CD4-positive, alpha-beta memory T cell (primary cell): ENCODE measurements at regions not wholly inside any gene's neighbourhood (a gene's known extent, or its start where the extent isn't known, plus 50 kb on each side); places are given as distances from the start of the nearest gene placed in this dataset.

Experiments
- CTCF ChIA-PET: fragments of 350-600 bp; sonication (Branson Sonifier 250); formaldehyde crosslinking; loops from one replicate; lab custom pipeline; 2021; ENCODE audit warnings: inconsistent platforms; ENCODE audit not compliant: partially characterized antibody; lab: Charles Lee
- POLR2A ChIA-PET: fragments of 350-600 bp; sonication (Branson Sonifier 250); formaldehyde crosslinking; loops from one replicate; lab custom pipeline; 2021; ENCODE audit not compliant: partially characterized antibody; lab: Charles Lee
- DNase-seq, 5 donors: peaks; one replicate each; pipeline versions ENCODE4 v3.0.0 to v3.0.0-alpha.2; 2020 to 2022; ENCODE audit warnings: mixed read lengths in 1 of 5
- H3K27ac ChIP-seq: one replicate; pipeline ENCODE4 v1.7.0; 2013; ENCODE audit warnings: low read depth, low read length
- H3K27me3 ChIP-seq: 2 replicates; pipeline ENCODE4 v1.7.0; 2013; ENCODE audit warnings: mild to moderate bottlenecking, low read length, moderate library complexity; ENCODE audit not compliant: insufficient read depth
- H3K36me3 ChIP-seq: 2 replicates; pipeline ENCODE4 v1.7.0; 2013; ENCODE audit warnings: mild to moderate bottlenecking, low read length, moderate library complexity; ENCODE audit not compliant: insufficient read depth
- H3K4me1 ChIP-seq: 2 replicates; pipeline ENCODE4 v1.7.0; 2013; ENCODE audit warnings: mild to moderate bottlenecking, low read length, moderate library complexity; ENCODE audit not compliant: insufficient read depth
- H3K4me3 ChIP-seq, 2 donors: one replicate each; pipeline ENCODE4 v1.7.0; 2013; ENCODE audit warnings: low read length in 2 of 2, mild to moderate bottlenecking in 1 of 2
- H3K9me3 ChIP-seq, 2 donors: one replicate each; pipeline ENCODE4 v1.7.0; 2013; ENCODE audit warnings: low read length in 2 of 2, control low read depth in 1 of 2; ENCODE audit not compliant: control insufficient read depth in 1 of 2
- H3K27ac Mint-ChIP-seq, 7 donors: one replicate each; pipeline ENCODE4 v1.8.0; 2020 to 2021; ENCODE audit warnings: mixed read lengths in 7 of 7, mild to moderate bottlenecking in 6 of 7, inconsistent platforms in 3 of 7, moderate library complexity in 3 of 7
- H3K27me3 Mint-ChIP-seq, 2 donors: one replicate each; pipeline ENCODE4 v1.8.0; 2020 to 2021; ENCODE audit warnings: mixed read lengths in 2 of 2
- H3K36me3 Mint-ChIP-seq, 2 donors: one replicate each; pipeline ENCODE4 v1.8.0; 2020 to 2021; ENCODE audit warnings: mixed read lengths in 2 of 2, inconsistent platforms in 1 of 2, mild to moderate bottlenecking in 1 of 2
- H3K4me1 Mint-ChIP-seq, 4 donors: one replicate each; pipeline ENCODE4 v1.8.0; 2020 to 2021; ENCODE audit warnings: mixed read lengths in 4 of 4, mild to moderate bottlenecking in 1 of 4
- H3K4me3 Mint-ChIP-seq, 8 donors: one replicate each; pipeline ENCODE4 v1.8.0; 2020 to 2021; ENCODE audit warnings: mixed read lengths in 8 of 8, mild to moderate bottlenecking in 7 of 8, moderate library complexity in 6 of 8, inconsistent platforms in 3 of 8
- H3K9me3 Mint-ChIP-seq, 8 donors: one replicate each; pipeline ENCODE4 v1.8.0; 2020 to 2021; ENCODE audit warnings: mixed read lengths in 8 of 8, mild to moderate bottlenecking in 5 of 8, inconsistent platforms in 3 of 8, moderate library complexity in 1 of 8
- intact Hi-C: fragments of 100-400 bp; cut with micrococcal nuclease; formaldehyde crosslinking; loops from one replicate; pipeline ENCODE4 v1.15.1; 2023

DNA sequence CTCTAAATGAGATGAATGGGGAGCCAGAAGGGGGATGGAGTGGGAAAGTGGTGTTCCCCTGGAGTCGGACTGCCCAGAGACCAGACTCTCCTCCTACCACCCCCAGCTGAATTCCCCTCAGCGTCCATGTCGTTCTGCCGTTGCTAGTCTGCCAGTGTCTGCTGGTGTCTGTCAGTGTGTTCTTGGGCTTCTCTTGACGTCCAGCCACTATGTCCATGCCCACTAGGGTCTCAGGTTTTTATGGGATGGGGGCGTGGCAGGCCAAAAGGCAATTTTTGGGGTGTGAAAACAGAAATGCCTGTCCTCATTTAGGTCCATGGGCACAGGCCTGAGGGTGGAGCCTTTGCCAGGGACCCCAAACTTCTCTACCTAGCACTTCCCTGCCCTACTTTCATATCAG, 589.6 kb downstream of the IGSF11 start:
- Mint-ChIP-seq H3K9me3 (peaks cover 0 to 9% (median 0%) of the 10 kb centered on the region in 8 donors), H3K4me3 (no peak overlapping the region), H3K4me1 (no peaks in the 10 kb centered on the region), H3K27ac (no peak overlapping the region), H3K27me3 (no peaks in the 10 kb centered on the region), H3K36me3 (no peaks in the 10 kb centered on the region)
- H3K4me3 ChIP-seq: no peak overlapping the region
- DNase-seq: no peak
- no peaks in the 10 kb centered on the region for H3K36me3 ChIP-seq
- no peak overlapping the region for H3K27ac ChIP-seq
- H3K4me1 ChIP-seq: no peaks in the 10 kb centered on the region
- POLR2A ChIA-PET: no interaction called here
- no peaks in the 10 kb centered on the region for H3K9me3 ChIP-seq
- CTCF ChIA-PET: no interaction called here
- intact Hi-C loops: no loop called here
- no peaks in the 10 kb centered on the region for H3K27me3 ChIP-seq

DNA sequence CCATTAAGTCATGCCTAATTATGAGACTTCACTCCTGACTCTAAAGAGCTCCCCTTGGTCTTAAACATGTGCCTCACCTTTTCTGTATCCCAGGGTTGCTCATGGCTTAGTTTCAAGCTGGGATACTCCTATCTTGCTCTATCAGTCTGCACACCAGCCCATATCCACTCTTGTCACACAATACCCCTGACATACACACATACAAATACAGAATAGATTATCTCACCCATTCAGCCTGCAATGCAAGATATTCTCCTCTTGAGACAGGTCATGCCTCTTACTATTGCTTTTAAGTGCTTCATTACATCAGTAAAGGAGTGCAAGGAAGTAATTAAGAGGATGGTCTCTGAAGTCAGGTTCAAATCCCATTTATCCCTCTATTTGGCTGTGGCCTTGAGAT, 587.3 kb downstream of the IGSF11 start:
- Mint-ChIP-seq H3K9me3 (peaks cover 2 to 20% (median 8%) of the 10 kb centered on the region in 8 donors), H3K27me3 (no peaks in the 10 kb centered on the region), H3K4me1 (no peaks in the 10 kb centered on the region), H3K36me3 (no peaks in the 10 kb centered on the region), H3K4me3 (no peak overlapping the region), H3K27ac (no peak overlapping the region)
- no peak for DNase-seq
- POLR2A ChIA-PET: no interaction called here
- Histone ChIP-seq H3K27me3 (no peaks in the 10 kb centered on the region), H3K27ac (no peak overlapping the region), H3K36me3 (no peaks in the 10 kb centered on the region), H3K4me3 (no peak overlapping the region), H3K9me3 (no peaks in the 10 kb centered on the region), H3K4me1 (no peaks in the 10 kb centered on the region)
- CTCF ChIA-PET: no interaction called here
- intact Hi-C loops: no loop called here

DNA sequence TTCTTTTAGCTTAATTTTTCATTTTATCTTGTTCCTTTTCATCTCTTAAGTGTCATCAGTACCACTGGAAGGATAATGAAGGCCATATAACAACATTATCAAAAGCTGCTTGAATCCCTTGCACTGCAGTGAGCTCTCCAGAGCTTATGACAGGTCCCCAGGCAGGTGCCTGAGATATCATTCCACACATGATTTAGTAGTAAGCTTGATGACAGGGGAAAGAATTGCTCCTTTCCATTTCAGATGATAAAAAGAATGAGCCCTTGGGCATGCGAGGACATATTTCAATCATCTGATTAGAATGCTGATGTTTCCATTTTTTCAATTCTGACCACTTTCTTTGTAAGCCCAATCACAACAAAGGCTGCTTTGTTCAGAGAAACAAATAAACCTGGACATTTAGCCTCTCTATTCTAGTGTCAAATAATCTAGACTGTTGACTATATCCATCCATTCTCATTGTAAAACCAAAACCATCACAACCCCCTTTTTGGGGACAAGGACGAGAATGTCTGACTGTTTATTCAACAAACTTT, 567.8 kb downstream of the IGSF11 start:
- no peak overlapping the region for H3K27ac ChIP-seq
- no peaks in the 10 kb centered on the region for H3K4me1 ChIP-seq
- intact Hi-C loops: no loop called here
- no peak overlapping the region for H3K4me3 Mint-ChIP-seq
- DNase-seq: no peak
- no peak overlapping the region for H3K4me3 ChIP-seq
- ChIA-PET CTCF (no interaction called here), POLR2A (no interaction called here)
- no peaks in the 10 kb centered on the region for H3K4me1 Mint-ChIP-seq
- no peak overlapping the region for H3K27ac Mint-ChIP-seq
- no peaks in the 10 kb centered on the region for H3K36me3 ChIP-seq
- H3K9me3 Mint-ChIP-seq: peaks cover 0 to 6% (median 0%) of the 10 kb centered on the region in 8 donors
- H3K9me3 ChIP-seq: no peaks in the 10 kb centered on the region
- no peaks in the 10 kb centered on the region for H3K27me3 ChIP-seq
- H3K36me3 Mint-ChIP-seq: no peaks in the 10 kb centered on the region
- no peaks in the 10 kb centered on the region for H3K27me3 Mint-ChIP-seq

DNA sequence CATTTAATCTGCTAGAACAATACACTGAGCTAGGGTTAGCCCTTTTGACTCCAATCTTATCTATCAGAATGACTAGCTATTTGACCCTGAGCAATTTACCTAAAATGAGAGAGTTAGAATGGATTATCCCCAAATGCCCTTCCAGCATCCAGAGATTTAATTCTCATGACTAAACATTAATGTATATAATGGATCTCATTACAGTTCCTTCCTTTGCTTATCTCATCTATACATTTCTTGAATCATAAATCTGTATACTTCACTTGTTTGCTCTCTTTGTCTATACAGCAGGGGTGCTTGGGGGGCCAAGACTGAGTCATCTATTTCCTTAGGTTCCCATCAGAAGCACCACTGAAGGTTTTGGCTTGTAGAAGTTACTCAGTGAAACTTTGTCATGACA, 565.8 kb downstream of the IGSF11 start:
- Mint-ChIP-seq H3K9me3 (peaks cover 0 to 9% (median 0%) of the 10 kb centered on the region in 8 donors), H3K36me3 (no peaks in the 10 kb centered on the region), H3K4me3 (no peak overlapping the region), H3K4me1 (no peaks in the 10 kb centered on the region), H3K27ac (no peak overlapping the region), H3K27me3 (no peaks in the 10 kb centered on the region)
- Histone ChIP-seq H3K27me3 (no peaks in the 10 kb centered on the region), H3K4me1 (no peaks in the 10 kb centered on the region), H3K27ac (no peak overlapping the region), H3K36me3 (no peaks in the 10 kb centered on the region), H3K4me3 (no peak overlapping the region), H3K9me3 (no peaks in the 10 kb centered on the region)
- DNase-seq: no peak
- intact Hi-C loops: no loop called here
- ChIA-PET POLR2A (no interaction called here), CTCF (no interaction called here)

DNA sequence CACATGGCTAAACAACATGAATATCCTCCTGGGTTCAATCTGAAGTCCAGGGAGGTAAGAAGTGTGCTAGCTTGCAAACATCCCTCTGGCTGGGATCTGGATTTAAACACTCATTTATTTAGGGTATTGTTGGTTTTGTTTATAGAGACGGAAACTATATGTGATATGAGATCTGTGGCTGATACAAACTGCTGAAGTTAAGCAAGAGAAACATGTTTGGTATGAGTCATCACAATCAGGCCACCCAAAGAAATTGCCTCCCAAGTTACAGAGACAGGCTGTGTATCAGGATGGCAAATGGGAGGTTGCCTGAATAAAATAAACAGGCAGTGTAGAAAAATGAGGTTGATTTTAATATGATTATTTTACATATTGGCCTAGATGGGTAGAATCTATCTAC, 562.1 kb downstream of the IGSF11 start:
- peaks cover 0 to 11% (median 0%) of the 10 kb centered on the region in 8 donors for H3K9me3 Mint-ChIP-seq
- Histone ChIP-seq H3K9me3 (no peaks in the 10 kb centered on the region), H3K4me3 (no peak overlapping the region), H3K4me1 (no peaks in the 10 kb centered on the region), H3K36me3 (no peaks in the 10 kb centered on the region), H3K27ac (no peak overlapping the region), H3K27me3 (no peaks in the 10 kb centered on the region)
- no peak overlapping the region for H3K27ac Mint-ChIP-seq
- no peaks in the 10 kb centered on the region for H3K36me3 Mint-ChIP-seq
- ChIA-PET POLR2A (no interaction called here), CTCF (no interaction called here)
- no peak for DNase-seq
- no peak overlapping the region for H3K4me3 Mint-ChIP-seq
- H3K4me1 Mint-ChIP-seq: no peaks in the 10 kb centered on the region
- H3K27me3 Mint-ChIP-seq: no peaks in the 10 kb centered on the region
- intact Hi-C loops: no loop called here

DNA sequence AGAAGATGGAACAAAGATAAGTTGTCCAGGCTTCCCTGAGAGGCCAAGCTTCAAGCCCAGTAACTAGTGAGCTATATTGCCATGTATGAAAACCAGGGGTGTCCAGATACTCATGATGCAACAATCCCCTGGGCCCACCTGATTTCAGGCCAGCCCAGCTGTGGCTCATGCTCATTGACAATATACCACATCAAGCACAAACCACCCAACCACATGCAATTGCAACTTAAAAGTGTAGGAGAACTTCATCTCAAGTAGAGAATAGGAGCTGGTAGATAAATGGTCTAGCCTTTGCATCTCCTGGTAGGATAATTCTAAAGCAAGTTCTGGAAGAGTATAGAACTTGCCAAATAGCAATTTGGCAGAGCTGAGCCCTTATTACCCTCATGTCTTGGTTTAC, 561.3 kb downstream of the IGSF11 start:
- Mint-ChIP-seq H3K4me3 (no peak overlapping the region), H3K36me3 (no peaks in the 10 kb centered on the region), H3K27me3 (no peaks in the 10 kb centered on the region), H3K9me3 (peaks cover 0 to 11% (median 0%) of the 10 kb centered on the region in 8 donors), H3K4me1 (no peaks in the 10 kb centered on the region), H3K27ac (no peak overlapping the region)
- H3K36me3 ChIP-seq: no peaks in the 10 kb centered on the region
- POLR2A ChIA-PET: no interaction called here
- intact Hi-C loops: no loop called here
- H3K4me1 ChIP-seq: no peaks in the 10 kb centered on the region
- no peaks in the 10 kb centered on the region for H3K9me3 ChIP-seq
- H3K4me3 ChIP-seq: no peak overlapping the region
- H3K27me3 ChIP-seq: no peaks in the 10 kb centered on the region
- DNase-seq: no peak
- CTCF ChIA-PET: no interaction called here
- no peak overlapping the region for H3K27ac ChIP-seq

DNA sequence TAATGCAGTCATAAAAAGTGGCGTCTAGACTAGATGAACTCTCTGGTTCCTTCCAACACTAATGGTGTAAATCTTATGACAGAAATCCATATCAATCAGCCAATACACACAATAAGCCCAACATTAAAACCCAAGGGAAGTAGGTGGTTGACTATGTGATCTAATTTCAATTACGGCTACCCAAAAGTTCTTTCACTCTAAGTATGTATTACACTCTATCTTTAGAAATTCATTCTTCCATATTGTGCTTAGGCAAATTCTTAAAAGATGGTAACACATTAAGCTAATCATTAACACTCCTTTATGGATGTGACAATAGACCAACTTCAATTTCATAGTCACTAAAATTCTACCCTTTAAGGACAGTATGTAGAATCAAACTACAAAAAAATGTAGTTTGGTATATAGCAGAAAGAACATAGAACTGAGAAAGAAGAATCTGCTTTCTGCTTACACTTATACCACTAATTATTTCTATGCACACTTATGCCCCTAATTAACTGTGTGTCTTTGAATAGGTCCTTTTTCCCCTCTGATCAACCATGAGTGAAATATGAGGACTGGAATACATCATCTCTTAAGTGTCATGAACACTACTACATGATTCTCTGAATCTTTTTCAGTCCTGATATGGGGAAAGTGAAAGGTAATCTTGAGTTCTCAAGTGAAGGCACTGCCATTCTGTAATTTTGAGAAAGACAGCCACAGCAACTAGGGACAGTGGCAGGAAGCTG, 557.6 kb downstream of the IGSF11 start:
- intact Hi-C loops: no loop called here
- Histone ChIP-seq H3K4me3 (no peak overlapping the region), H3K27me3 (no peaks in the 10 kb centered on the region), H3K4me1 (no peaks in the 10 kb centered on the region), H3K36me3 (no peaks in the 10 kb centered on the region), H3K27ac (no peak overlapping the region), H3K9me3 (no peaks in the 10 kb centered on the region)
- Mint-ChIP-seq H3K27ac (no peak overlapping the region), H3K27me3 (no peaks in the 10 kb centered on the region), H3K36me3 (no peaks in the 10 kb centered on the region), H3K4me3 (no peak overlapping the region), H3K9me3 (peaks cover 0 to 4% (median 0%) of the 10 kb centered on the region in 8 donors), H3K4me1 (no peaks in the 10 kb centered on the region)
- ChIA-PET CTCF (no interaction called here), POLR2A (no interaction called here)
- no peak for DNase-seq
